Fibroblast of skin of left quadriceps (primary cell): ENCODE measurements at regions not wholly inside any gene's neighbourhood (a gene's known extent, or its start where the extent isn't known, plus 50 kb on each side); places are given as distances from the start of the nearest gene placed in this dataset.

Experiments
- DNase-seq, 2 experiments: peaks; one replicate each; pipeline ENCODE4 v3.0.0-alpha.2; 2013; ENCODE audit warnings: low read depth in 2 of 2

- no peak for DNase-seq
Observed at GRCh38 chrX:98568795-98569194, 1685.1 kb downstream of the RPA4 start.

- no peak for DNase-seq
Observed at GRCh38 chrX:98605941-98606340, 1722.2 kb downstream of the RPA4 start.

GRCh38 chrX:98607739-98608138 lies 1724.0 kb downstream of the RPA4 start:
- DNase-seq = no peak

GRCh38 chrX:98627645-98628044 lies 1743.9 kb downstream of the RPA4 start:
- DNase-seq = no peak

GRCh38 chrX:98637451-98637850 lies 1753.7 kb downstream of the RPA4 start:
- no peak for DNase-seq

- DNase-seq = no peak
Observed at GRCh38 chrX:98646351-98646750, 1762.6 kb downstream of the RPA4 start.

GRCh38 chrX:98654565-98654964 lies 1755.5 kb downstream of the PCDH19 start:
- DNase-seq = no peak
